Endothelial cell of umbilical vein (primary cell): ENCODE measurements at regions not wholly inside any gene's neighbourhood (a gene's known extent, or its start where the extent isn't known, plus 50 kb on each side); places are given as distances from the start of the nearest gene placed in this dataset.
"Not testable (repeated sequence)": the region's sequence is repeated elsewhere in the genome, so short reads cannot be mapped to it uniquely, and the experiment has no call there.

Experiments used
- BruUV-seq: library from RNA; stranded (reverse); fragments of 400-500 nt; replicated peaks from 2 replicates; lab custom pipeline; 2021; lab: Mats Ljungman, UMichigan
- CTCF ChIA-PET: fragments of 300-600, 350-600 bp; sonication (Branson Sonifier 250); formaldehyde crosslinking; loops from one replicate; lab custom pipeline; 2021; ENCODE audit warnings: antibody characterized with exemption, inconsistent platforms; lab: Charles Lee
- POLR2A ChIA-PET: fragments of 300-600, 350-600 bp; sonication (Branson Sonifier 250); formaldehyde crosslinking; loops from one replicate; lab custom pipeline; 2021; ENCODE audit warnings: antibody characterized with exemption, inconsistent platforms; lab: Charles Lee
- DNase-seq: peaks from one replicate; pipeline ENCODE4 v3.0.0-alpha.2; 2011; ENCODE audit warnings: low read depth, low spot score
- FAIRE-seq: peaks from 2 replicates; lab custom pipeline; 2011; peaks lifted over from hg19 to GRCh38; lab: Jason Lieb, UNC
- H2AFZ ChIP-seq: 2 replicates; pipeline ENCODE4 v1.6.0; 2012; ENCODE audit warnings: low read depth, low read length, control low read depth, inconsistent platforms
- H3K27ac ChIP-seq: 2 replicates; pipeline ENCODE4 v1.5.1; 2011; ENCODE audit warnings: low read depth, mild to moderate bottlenecking, control low read depth, low read length, moderate library complexity; ENCODE audit not compliant: insufficient read depth
- H3K27me3 ChIP-seq, 2 experiments: 2 replicates each; pipeline versions ENCODE4 v1.6.0 to v1.6.1; 2011; ENCODE audit warnings: low read length in 2 of 2, mixed read lengths in 1 of 2; ENCODE audit not compliant: control insufficient read depth in 2 of 2, insufficient read depth in 2 of 2
- H3K36me3 ChIP-seq, 2 experiments: 2 replicates in 1 of 2; 3 replicates in 1 of 2; pipeline ENCODE4 v1.5.1; 2011; ENCODE audit warnings: low read length in 2 of 2, mild to moderate bottlenecking in 1 of 2, moderate library complexity in 1 of 2; ENCODE audit not compliant: control insufficient read depth in 2 of 2, insufficient read depth in 2 of 2; ENCODE audit errors: extremely low read depth in 1 of 2
- H3K4me1 ChIP-seq: 3 replicates; pipeline ENCODE4 v1.5.1; 2011; ENCODE audit warnings: mild to moderate bottlenecking, low read length; ENCODE audit not compliant: control insufficient read depth, insufficient read depth; ENCODE audit errors: extremely low read depth
- H3K4me2 ChIP-seq: 2 replicates; pipeline ENCODE4 v1.6.1; 2011; ENCODE audit warnings: low read length, control low read depth, mixed read lengths; ENCODE audit not compliant: insufficient read depth
- H3K4me3 ChIP-seq, 3 experiments: fragments of 200-600 bp in 1 of 3; sonication (generic), shearing (Covaris generic) in 1 of 3; replicated peaks in 1 of 3; 2 replicates each; pipeline ENCODE4 v1.5.1; 2011 to 2016; ENCODE audit warnings: control low read depth in 3 of 3, low read length in 3 of 3, mild to moderate bottlenecking in 2 of 3, inconsistent platforms in 1 of 3, low read depth in 1 of 3, moderate library complexity in 1 of 3; ENCODE audit not compliant: insufficient read depth in 1 of 3
- H3K79me2 ChIP-seq: 2 replicates; pipeline ENCODE4 v1.6.0; 2012; ENCODE audit warnings: low read length, inconsistent platforms; ENCODE audit not compliant: control insufficient read depth, insufficient read depth
- H3K9ac ChIP-seq: replicated peaks from 2 replicates; pipeline ENCODE3; 2011; ENCODE audit warnings: low read length, control low read depth; ENCODE audit not compliant: insufficient read depth; ENCODE audit errors: extremely low read depth
- H3K9me1 ChIP-seq: replicated peaks from 3 replicates; pipeline ENCODE4 v1.6.0; 2011; ENCODE audit warnings: mild to moderate bottlenecking, low read length; ENCODE audit not compliant: control insufficient read depth, insufficient read depth; ENCODE audit errors: extremely low read depth
- H3K9me3 ChIP-seq: replicated peaks from 2 replicates; pipeline ENCODE4 v1.5.1; 2012; ENCODE audit warnings: low read length, inconsistent platforms; ENCODE audit not compliant: control insufficient read depth, insufficient read depth
- H4K20me1 ChIP-seq: replicated peaks from 2 replicates; pipeline ENCODE3; 2011; ENCODE audit warnings: mild to moderate bottlenecking, low read length; ENCODE audit not compliant: control insufficient read depth, insufficient read depth; ENCODE audit errors: extremely low read depth
- CTCF ChIP-seq, 2 donors: IDR thresholded peaks; 1 replicate in 1 of 2; 2 replicates in 1 of 2; pipeline ENCODE4 v1.5.1; 2011; ENCODE audit warnings: low read length in 2 of 2, mild to moderate bottlenecking in 2 of 2, moderate library complexity in 2 of 2, control low read depth in 1 of 2, inconsistent platforms in 1 of 2, low read depth in 1 of 2; ENCODE audit not compliant: insufficient read depth in 1 of 2; ENCODE audit errors: extremely low read depth in 1 of 2
- EZH2 ChIP-seq: IDR thresholded peaks from 2 replicates; pipeline ENCODE4 v1.6.1; 2012; ENCODE audit warnings: borderline replicate concordance, low read depth, mild to moderate bottlenecking, moderate library complexity, low read length, inconsistent platforms; ENCODE audit not compliant: severe bottlenecking
- FOS ChIP-seq: IDR thresholded peaks from 2 replicates; pipeline ENCODE4 v1.6.1; 2011; ENCODE audit warnings: mild to moderate bottlenecking, low read length, moderate library complexity, borderline replicate concordance; ENCODE audit not compliant: insufficient read depth
- GATA2 ChIP-seq: IDR thresholded peaks from 2 replicates; pipeline ENCODE4 v1.7.0; 2011; ENCODE audit warnings: low read depth, mild to moderate bottlenecking, moderate library complexity, mixed read lengths, low read length; ENCODE audit not compliant: insufficient read length, insufficient read depth
- JUN ChIP-seq: IDR thresholded peaks from 2 replicates; pipeline ENCODE4 v1.6.1; 2011; ENCODE audit warnings: borderline replicate concordance, low read depth; ENCODE audit not compliant: insufficient read length, insufficient read depth
- MAX ChIP-seq: IDR thresholded peaks from 2 replicates; pipeline ENCODE4 v1.6.1; 2011; ENCODE audit not compliant: insufficient read depth, insufficient read length
- POLR2A ChIP-seq: IDR thresholded peaks from 2 replicates; pipeline ENCODE4 v1.6.1; 2012; ENCODE audit warnings: low read depth, mild to moderate bottlenecking, control low read depth, low read length
- POLR2AphosphoS5 ChIP-seq: IDR thresholded peaks from 2 replicates; pipeline ENCODE4 v1.6.1; 2012; ENCODE audit warnings: low read depth, mild to moderate bottlenecking, control low read depth, low read length, moderate library complexity; ENCODE audit not compliant: insufficient read depth
- dilution Hi-C: fragments of 300-500 bp; cut with MboI; formaldehyde crosslinking; loops from one replicate; pipeline ENCODE4 v1.15.0; 2019; ENCODE audit warnings: low sequenced_read_pairs; ENCODE audit not compliant: extremely low pct_ligation_motif_present
- intact Hi-C: fragments of 100-400 bp; cut with micrococcal nuclease; formaldehyde crosslinking; loops from one replicate; pipeline ENCODE4 v1.10.0; 2022

GRCh38 chr7:114140561-114140960 is 221.8 kb upstream of the PPP1R3A start:
- Histone ChIP-seq H3K27me3 (no peaks in the 10 kb centered on the region), H3K36me3 (no peaks in the 10 kb centered on the region), H3K9ac (no peak overlapping the region), H3K79me2 (no peaks in the 10 kb centered on the region), H3K27ac (no peak overlapping the region), H3K4me1 (no peaks in the 10 kb centered on the region), H2AFZ (no peak overlapping the region), H3K9me1 (no peaks in the 10 kb centered on the region), H4K20me1 (no peaks in the 10 kb centered on the region), H3K9me3 (no peaks in the 10 kb centered on the region), H3K4me2 (no peak overlapping the region), H3K4me3 (no peak overlapping the region)
- BruUV-seq = no TSS peak
- POLR2A ChIA-PET = no interaction called here
- FAIRE-seq = no peak
- DNase-seq = no peak
- intact Hi-C loops = no loop called here
- TF ChIP-seq POLR2A = no peak
- no peak for TF ChIP-seq POLR2AphosphoS5
- TF ChIP-seq JUN = no peak
- TF ChIP-seq CTCF (IDR thresholded peaks at IDR 0.05; ENCODE audit: extremely low read depth in 1 of 2, insufficient read depth in 1 of 2, low read depth in 1 of 2, low read length in 2 of 2) = no peak
- TF ChIP-seq FOS = no peak
- TF ChIP-seq EZH2 = no peak
- TF ChIP-seq MAX = no peak
- no peak for TF ChIP-seq GATA2
- dilution Hi-C loops = no loop called here
- CTCF ChIA-PET = interaction anchor here (1.2 kb wide), 1 partner anchor 19 kb away, joined by 3 read pairs; no protein-coding TSS in a partner anchor

- POLR2A ChIA-PET, H3K27me3 ChIP-seq, dilution Hi-C loops, H3K79me2 ChIP-seq, H3K9me3 ChIP-seq, DNase-seq, H2AFZ ChIP-seq, H3K27ac ChIP-seq, H3K36me3 ChIP-seq, BruUV-seq, H3K4me1 ChIP-seq, H3K4me3 ChIP-seq, H4K20me1 ChIP-seq, intact Hi-C loops, H3K4me2 ChIP-seq, H3K9me1 ChIP-seq, H3K9ac ChIP-seq, FAIRE-seq, CTCF ChIA-PET: not testable (repeated sequence)
Observed at GRCh38 chr7:114139690-114140089, 220.9 kb upstream of the PPP1R3A start.
